NT2/D1 (cell line): ENCODE measurements at regions not wholly inside any gene's neighbourhood (a gene's known extent, or its start where the extent isn't known, plus 50 kb on each side); places are given as distances from the start of the nearest gene placed in this dataset.

Experiments
- DNase-seq: peaks from one replicate; pipeline ENCODE4 v3.0.0-alpha.2; 2011; ENCODE audit warnings: low read depth, low spot score
- H3K27me3 ChIP-seq: 2 replicates; pipeline ENCODE4 v1.6.0; 2011; ENCODE audit warnings: mild to moderate bottlenecking; ENCODE audit not compliant: insufficient read length, insufficient read depth
- H3K36me3 ChIP-seq: 2 replicates; pipeline ENCODE4 v1.6.1; 2011; ENCODE audit warnings: mild to moderate bottlenecking, low read length, mixed read lengths; ENCODE audit not compliant: insufficient read depth, insufficient read length
- H3K4me1 ChIP-seq: 2 replicates; pipeline ENCODE4 v1.5.1; 2011; ENCODE audit not compliant: insufficient read depth, insufficient read length
- H3K4me3 ChIP-seq: 2 replicates; pipeline ENCODE4 v1.5.1; 2011; ENCODE audit warnings: low read depth; ENCODE audit not compliant: insufficient read length
- H3K9ac ChIP-seq: 2 replicates; pipeline ENCODE4 v1.6.0; 2011; ENCODE audit warnings: low read depth; ENCODE audit not compliant: insufficient read length
- H3K9me3 ChIP-seq: 2 replicates; pipeline ENCODE4 v1.5.1; 2011; ENCODE audit warnings: mild to moderate bottlenecking, low read length; ENCODE audit not compliant: insufficient read depth
- SUZ12 ChIP-seq: IDR thresholded peaks from 2 replicates; pipeline ENCODE4 v1.6.1; 2011; ENCODE audit not compliant: insufficient read length, insufficient read depth; ENCODE audit errors: extremely low read depth
- YY1 ChIP-seq: IDR thresholded peaks from 2 replicates; pipeline ENCODE4 v1.6.1; 2011; ENCODE audit not compliant: insufficient read length, insufficient read depth
- ZNF274 ChIP-seq: IDR thresholded peaks from 2 replicates; pipeline ENCODE4 v1.6.1; 2011; ENCODE audit warnings: mild to moderate bottlenecking, low read depth, low read length

- no peaks in the 10 kb centered on the region for H3K27me3 ChIP-seq
- H3K36me3 ChIP-seq = no peaks in the 10 kb centered on the region
- H3K9me3 ChIP-seq = no peaks in the 10 kb centered on the region
- TF ChIP-seq ZNF274 (no peak), SUZ12 (no peak)
- no peak for DNase-seq
- peaks cover 15% of the 10 kb centered on the region for H3K4me1 ChIP-seq
- H3K4me3 ChIP-seq = no peak overlapping the region
- H3K9ac ChIP-seq = no peak overlapping the region
Measured at GRCh38 chr17:79152110-79152509, 77.5 kb downstream of the ENGASE start.

GRCh38 chr17:79150799-79151198 lies 76.2 kb downstream of the ENGASE start:
- no peak for TF ChIP-seq YY1
- no peak for TF ChIP-seq ZNF274
- no peak for TF ChIP-seq SUZ12
- Histone ChIP-seq H3K9me3 (no peaks in the 10 kb centered on the region), H3K4me3 (no peak overlapping the region), H3K36me3 (no peaks in the 10 kb centered on the region), H3K27me3 (no peaks in the 10 kb centered on the region), H3K4me1 (peaks cover 15% of the 10 kb centered on the region), H3K9ac (no peak overlapping the region)
- no peak for DNase-seq

DNA sequence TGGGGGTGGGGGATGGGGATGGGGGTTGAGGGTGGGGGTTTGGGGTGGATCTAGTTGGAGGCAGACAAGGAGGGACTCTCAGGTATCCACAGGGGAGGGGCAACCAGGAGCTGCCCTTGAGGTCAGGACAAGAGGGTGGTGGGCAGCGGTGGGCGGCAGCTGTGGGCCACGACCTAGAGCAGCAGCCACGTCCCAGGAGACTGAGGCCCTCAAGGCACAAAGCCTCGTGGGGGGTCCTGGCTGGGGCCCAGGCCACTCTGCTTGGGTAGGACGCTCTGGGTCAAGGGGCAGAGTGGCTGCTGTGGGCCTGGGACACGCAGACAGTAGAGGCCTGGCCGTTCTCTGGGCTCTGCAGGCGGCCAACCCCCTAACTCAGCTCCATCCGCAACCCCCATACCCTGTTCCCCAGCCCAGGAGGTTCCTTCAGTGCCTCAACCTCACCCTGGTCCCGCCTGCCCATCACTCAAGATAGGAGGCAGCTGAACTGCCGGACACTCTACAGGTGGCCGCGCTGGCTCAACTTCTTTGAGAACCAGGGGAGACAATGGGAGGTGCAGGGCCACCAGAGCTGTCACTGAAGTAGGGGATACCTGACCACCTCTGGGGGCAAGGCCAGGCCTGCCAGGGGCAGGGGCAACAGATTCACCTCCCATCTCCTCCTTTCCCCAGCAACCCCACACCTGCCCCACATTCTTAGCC lies 75.6 kb downstream of the ENGASE start:
- H3K4me3 ChIP-seq = no peak overlapping the region
- H3K36me3 ChIP-seq = no peaks in the 10 kb centered on the region
- TF ChIP-seq SUZ12 (no peak), ZNF274 (no peak), YY1 (no peak)
- no peak for DNase-seq
- no peaks in the 10 kb centered on the region for H3K27me3 ChIP-seq
- H3K4me1 ChIP-seq = peaks cover 15% of the 10 kb centered on the region
- H3K9me3 ChIP-seq = no peaks in the 10 kb centered on the region
- H3K9ac ChIP-seq = no peak overlapping the region

DNA sequence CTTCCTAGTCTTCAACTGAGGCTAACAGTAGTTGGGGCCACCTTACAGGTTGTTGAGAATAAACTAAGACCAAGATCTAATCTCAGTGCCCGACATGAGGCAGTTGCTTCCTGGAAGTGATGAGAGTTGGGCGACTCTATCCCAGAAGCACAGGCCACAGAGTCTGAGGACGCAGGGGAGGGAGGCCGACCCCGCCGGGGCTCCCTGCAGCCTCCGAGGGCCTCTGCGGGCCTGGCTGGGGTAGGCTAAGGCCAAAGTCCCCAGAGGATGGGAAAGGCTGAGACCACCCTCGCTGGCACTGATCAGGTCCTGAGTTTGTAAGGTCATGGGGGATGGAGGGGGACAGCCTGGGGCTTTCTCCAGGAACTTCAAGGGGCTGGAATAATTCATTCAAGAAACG lies 74.0 kb downstream of the ENGASE start:
- Histone ChIP-seq H3K9me3 (no peaks in the 10 kb centered on the region), H3K36me3 (no peaks in the 10 kb centered on the region), H3K4me1 (peaks cover 18% of the 10 kb centered on the region), H3K4me3 (no peak overlapping the region), H3K9ac (no peak overlapping the region), H3K27me3 (no peaks in the 10 kb centered on the region)
- TF ChIP-seq ZNF274 (no peak), YY1 (no peak), SUZ12 (no peak)
- DNase-seq = no peak

- Histone ChIP-seq H3K4me1 (peaks cover 18% of the 10 kb centered on the region), H3K36me3 (no peaks in the 10 kb centered on the region), H3K9me3 (no peaks in the 10 kb centered on the region), H3K9ac (no peak overlapping the region), H3K4me3 (no peak overlapping the region), H3K27me3 (no peaks in the 10 kb centered on the region)
- TF ChIP-seq ZNF274 (no peak), YY1 (no peak), SUZ12 (no peak)
- DNase-seq = no peak
Measured at GRCh38 chr17:79147746-79148506, 73.3 kb downstream of the ENGASE start.

DNA sequence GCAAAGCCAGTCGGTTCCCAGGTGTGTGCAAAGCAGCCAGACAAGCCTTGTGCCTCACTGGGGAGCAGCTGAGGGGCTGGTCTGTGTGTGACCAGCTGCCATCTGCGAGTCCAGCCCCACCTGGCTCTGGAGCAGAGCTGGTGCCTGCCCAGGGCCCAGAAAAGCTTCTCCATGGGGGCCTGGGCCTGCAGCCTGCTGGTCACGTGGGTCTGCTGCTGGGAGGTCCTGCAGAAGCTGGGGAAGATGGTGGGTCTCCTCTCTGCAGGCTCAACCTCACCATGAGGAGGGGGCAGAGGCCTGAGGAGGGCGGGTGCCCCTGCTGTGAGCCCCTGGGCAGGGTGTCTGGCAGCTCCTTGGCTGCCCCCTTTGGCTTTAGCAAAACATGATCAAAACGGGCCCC lies 71.9 kb downstream of the ENGASE start:
- no peaks in the 10 kb centered on the region for H3K9me3 ChIP-seq
- DNase-seq = no peak
- no peaks in the 10 kb centered on the region for H3K27me3 ChIP-seq
- H3K9ac ChIP-seq = no peak overlapping the region
- peaks cover 14% of the 10 kb centered on the region for H3K4me1 ChIP-seq
- H3K36me3 ChIP-seq = no peaks in the 10 kb centered on the region
- TF ChIP-seq SUZ12 (no peak), ZNF274 (no peak), YY1 (no peak)
- H3K4me3 ChIP-seq = no peak overlapping the region

GRCh38 chr17:79145548-79145947 lies 70.9 kb downstream of the ENGASE start:
- no peaks in the 10 kb centered on the region for H3K36me3 ChIP-seq
- TF ChIP-seq ZNF274 (no peak), YY1 (no peak), SUZ12 (no peak)
- DNase-seq = no peak
- peaks cover 14% of the 10 kb centered on the region for H3K4me1 ChIP-seq
- no peaks in the 10 kb centered on the region for H3K27me3 ChIP-seq
- no peaks in the 10 kb centered on the region for H3K9me3 ChIP-seq
- no peak overlapping the region for H3K4me3 ChIP-seq
- no peak overlapping the region for H3K9ac ChIP-seq
